SK-N-SH (cell line): ENCODE measurements at regions not wholly inside any gene's neighbourhood (a gene's known extent, or its start where the extent isn't known, plus 50 kb on each side); places are given as distances from the start of the nearest gene placed in this dataset.
A peak's percentile ranks its signal among the peaks of the same experiment; 100 is the strongest.

ENCODE experiments used
- CTCF ChIA-PET: fragments of 300-600, 350-600 bp; formaldehyde crosslinking; extraction: SDS; loops from one replicate; lab custom pipeline; 2021; lab: Yijun Ruan, JAX
- POLR2A ChIA-PET: fragments of 350-600 bp; sonication (Branson Sonifier 250); formaldehyde crosslinking; extraction: SDS; loops from one replicate; lab custom pipeline; 2020; ENCODE audit warnings: antibody characterized with exemption, inconsistent platforms; lab: Yijun Ruan, JAX
- DNase-seq: peaks from one replicate; pipeline ENCODE4 v3.0.0; 2012
- H2AFZ ChIP-seq: fragments of 200-600 bp; sonication (generic); 2 replicates; pipeline ENCODE4 v1.8.1; 2016; ENCODE audit warnings: antibody characterized with exemption, mild to moderate bottlenecking, low read depth
- H3F3A ChIP-seq: fragments of 200-600 bp; sonication (generic); replicated peaks from 2 replicates; pipeline ENCODE3; 2016; ENCODE audit warnings: antibody characterized with exemption, mild to moderate bottlenecking; ENCODE audit not compliant: insufficient read depth
- H3K27ac ChIP-seq, 2 experiments: fragments of 200-500 bp in 1 of 2; fragments of 200-600 bp in 1 of 2; sonication (Bioruptor generic) in 1 of 2; sonication (generic), shearing (Covaris generic) in 1 of 2; 2 replicates each; pipeline versions ENCODE4 v1.5.1 to v1.6.1; 2014 to 2016; ENCODE audit warnings: low read depth in 2 of 2, inconsistent platforms in 1 of 2, low read length in 1 of 2, mild to moderate bottlenecking in 1 of 2, mixed read lengths in 1 of 2
- H3K27me3 ChIP-seq: fragments of 200-600 bp; sonication (generic), shearing (Covaris generic); 2 replicates; pipeline ENCODE4 v1.6.1; 2016; ENCODE audit warnings: mixed run types; ENCODE audit not compliant: insufficient read depth
- H3K36me3 ChIP-seq, 2 experiments: fragments of 200-500 bp in 1 of 2; fragments of 200-600 bp in 1 of 2; sonication (Bioruptor generic) in 1 of 2; sonication (generic) in 1 of 2; replicated peaks in 1 of 2; 2 replicates each; pipeline versions ENCODE3 to v1.5.1; 2014 to 2016; ENCODE audit warnings: low read length in 1 of 2, mild to moderate bottlenecking in 1 of 2; ENCODE audit not compliant: insufficient read depth in 2 of 2, control insufficient read depth in 1 of 2
- H3K4me1 ChIP-seq, 2 experiments: fragments of 200-500 bp in 1 of 2; fragments of 200-600 bp in 1 of 2; sonication (Bioruptor generic) in 1 of 2; sonication (generic), shearing (Covaris generic) in 1 of 2; 2 replicates each; pipeline versions ENCODE4 v1.5.1 to v1.6.1; 2014 to 2016; ENCODE audit warnings: low read depth in 1 of 2, low read length in 1 of 2, mixed run types in 1 of 2; ENCODE audit not compliant: insufficient read depth in 2 of 2, control insufficient read depth in 1 of 2
- H3K4me2 ChIP-seq: fragments of 200-600 bp; sonication (generic), shearing (Covaris generic); 2 replicates; pipeline ENCODE4 v1.6.1; 2017; ENCODE audit warnings: mixed run types
- H3K4me3 ChIP-seq, 2 experiments: fragments of 200-500 bp in 1 of 2; fragments of 200-600 bp in 1 of 2; sonication (Bioruptor generic) in 1 of 2; sonication (generic), shearing (Covaris generic) in 1 of 2; 2 replicates each; pipeline versions ENCODE4 v1.5.1 to v1.8.1; 2014 to 2016; ENCODE audit warnings: low read depth in 2 of 2, inconsistent platforms in 1 of 2, low read length in 1 of 2, mild to moderate bottlenecking in 1 of 2, mixed read lengths in 1 of 2, moderate library complexity in 1 of 2
- H3K79me2 ChIP-seq: fragments of 200-600 bp; sonication (generic); 2 replicates; pipeline ENCODE4 v1.8.1; 2017; ENCODE audit warnings: mild to moderate bottlenecking; ENCODE audit not compliant: insufficient read depth
- H3K9ac ChIP-seq: fragments of 200-600 bp; sonication (generic); 2 replicates; pipeline ENCODE4 v1.6.1; 2017; ENCODE audit warnings: mixed run types
- H3K9me2 ChIP-seq: fragments of 200-600 bp; sonication (generic); 2 replicates; pipeline ENCODE4 v1.6.1; 2017; ENCODE audit warnings: mixed run types
- H3K9me3 ChIP-seq: fragments of 200-600 bp; sonication (generic); 2 replicates; pipeline ENCODE4 v1.6.1; 2017; ENCODE audit warnings: mixed run types, mild to moderate bottlenecking, moderate library complexity
- H4K20me1 ChIP-seq: fragments of 200-600 bp; sonication (generic); 2 replicates; pipeline ENCODE4 v1.6.1; 2017; ENCODE audit warnings: mild to moderate bottlenecking, mixed run types; ENCODE audit not compliant: insufficient read depth
- EP300 ChIP-seq, 2 experiments: IDR thresholded peaks; 2 replicates each; pipeline versions ENCODE4 v1.4.0 to v1.6.1; 2012; ENCODE audit warnings: borderline replicate concordance in 1 of 2, low read depth in 1 of 2, low read length in 1 of 2
- EZH2phosphoT487 ChIP-seq: fragments of 200-600 bp; sonication (generic); IDR thresholded peaks from 2 replicates; pipeline ENCODE4 v1.6.1; 2017; ENCODE audit warnings: low read depth, mixed run types, mild to moderate bottlenecking, antibody characterized with exemption, moderate library complexity, borderline replicate concordance
- FOSL2 ChIP-seq: IDR thresholded peaks from 2 replicates; pipeline ENCODE4 v1.4.0; 2012; ENCODE audit warnings: low read depth, mild to moderate bottlenecking, moderate library complexity, borderline replicate concordance
- IRF3 ChIP-seq: fragments of 150-350 bp; IDR thresholded peaks from 2 replicates; pipeline ENCODE4 v1.6.1; 2016; ENCODE audit warnings: mild to moderate bottlenecking, low read depth, low read length
- JUND ChIP-seq: IDR thresholded peaks from 2 replicates; pipeline ENCODE4 v1.4.0; 2012
- MAX ChIP-seq: IDR thresholded peaks from 2 replicates; pipeline ENCODE4 v1.4.0; 2012; ENCODE audit warnings: low read depth
- NFIC ChIP-seq: IDR thresholded peaks from 2 replicates; pipeline ENCODE4 v1.4.0; 2012; ENCODE audit warnings: borderline replicate concordance
- NRF1 ChIP-seq: IDR thresholded peaks from 2 replicates; pipeline ENCODE4 v1.6.1; 2012; ENCODE audit warnings: low read depth, mild to moderate bottlenecking, low read length
- PBX3 ChIP-seq: IDR thresholded peaks from 2 replicates; pipeline ENCODE4; 2012
- POLR2AphosphoS5 ChIP-seq: IDR thresholded peaks from 2 replicates; pipeline ENCODE4 v1.6.1; 2012; ENCODE audit warnings: low read depth, low read length
- RXRA ChIP-seq: IDR thresholded peaks from 2 replicates; pipeline ENCODE4 v1.4.0; 2012; ENCODE audit warnings: low read depth, mild to moderate bottlenecking, borderline replicate concordance
- SMC3 ChIP-seq: IDR thresholded peaks from 2 replicates; pipeline ENCODE4 v1.6.1; 2012; ENCODE audit warnings: low read depth, low read length, improper control_type of control experiment
- TAF1 ChIP-seq: IDR thresholded peaks from 2 replicates; pipeline ENCODE4 v1.6.1; 2012; ENCODE audit warnings: low read depth, mild to moderate bottlenecking, low read length, moderate library complexity, borderline replicate concordance
- TEAD4 ChIP-seq: IDR thresholded peaks from 2 replicates; pipeline ENCODE4 v1.4.0; 2012; ENCODE audit warnings: mild to moderate bottlenecking, borderline replicate concordance; ENCODE audit not compliant: insufficient read depth
- ZBTB33 ChIP-seq: IDR thresholded peaks from 2 replicates; pipeline ENCODE4 v1.4.0; 2012; ENCODE audit warnings: low read depth, borderline replicate concordance
- WGBS: methylation state at CpG from one replicate; pipeline ENCODE4 v1.1.6; 2017; ENCODE audit warnings: low lambda C conversion rate; 5-methylcytosine and 5-hydroxymethylcytosine counted together

GRCh38 chr4:96603641-96604040 lies 763.7 kb downstream of the PDHA2 start:
- Histone ChIP-seq H3K79me2 (no peaks in the 10 kb centered on the region), H3K27me3 (no peaks in the 10 kb centered on the region), H3K4me1 (peaks cover 0 to 3% of the 10 kb centered on the region in 2 experiments; a peak in 2 of 4 replicates), H3K9me2 (no peaks in the 10 kb centered on the region), H3K27ac (no peak overlapping the region), H3K9ac (no peak overlapping the region), H3K4me3 (no peak overlapping the region), H3K36me3 (no peaks in the 10 kb centered on the region), H3K9me3 (no peaks in the 10 kb centered on the region; the same call in 1 of the 2 replicates), H4K20me1 (no peaks in the 10 kb centered on the region), H3F3A (no peaks in the 10 kb centered on the region), H3K4me2 (no peak overlapping the region), H2AFZ (no peak overlapping the region)
- ChIA-PET POLR2A (no interaction called here), CTCF (no interaction called here)
- WGBS: 27% methylated on average over 3 of the region's 3 CpGs
- TF ChIP-seq ZBTB33 (no peak), SMC3 (no peak), NRF1 (no peak), NFIC (no peak)
- peak; percentile 15 for DNase-seq

- ChIA-PET POLR2A (no interaction called here), CTCF (no interaction called here)
- no peak for DNase-seq
- Histone ChIP-seq H3K79me2 (no peaks in the 10 kb centered on the region), H4K20me1 (no peaks in the 10 kb centered on the region), H3K4me1 (peaks cover 0 to 3% of the 10 kb centered on the region in 2 experiments; a peak in 1 of 4 replicates), H3K27ac (no peak overlapping the region), H3K4me2 (no peak overlapping the region), H3K9me2 (no peaks in the 10 kb centered on the region), H3F3A (no peaks in the 10 kb centered on the region), H3K36me3 (no peaks in the 10 kb centered on the region), H3K9me3 (no peaks in the 10 kb centered on the region), H3K9ac (no peak overlapping the region), H3K27me3 (no peaks in the 10 kb centered on the region), H2AFZ (no peak overlapping the region), H3K4me3 (no peak overlapping the region)
- TF ChIP-seq IRF3 (no peak), NFIC (no peak), JUND (no peak), PBX3 (no peak), EZH2phosphoT487 (no peak), TAF1 (no peak), EP300 (IDR thresholded peaks at IDR 0.05; ENCODE audit: borderline replicate concordance in 1 of 2, low read depth in 1 of 2, low read length in 1 of 2) (no peak), RXRA (no peak), FOSL2 (no peak), POLR2AphosphoS5 (no peak), TEAD4 (no peak), MAX (no peak)
These were observed 766.6 kb downstream of the PDHA2 start for GRCh38 chr4:96606451-96606850.
